ENCODE measurements at regions not wholly inside any gene's neighbourhood (a gene's known extent, or its start where the extent isn't known, plus 50 kb on each side); places are given as distances from the start of the nearest gene placed in this dataset.

DNA sequence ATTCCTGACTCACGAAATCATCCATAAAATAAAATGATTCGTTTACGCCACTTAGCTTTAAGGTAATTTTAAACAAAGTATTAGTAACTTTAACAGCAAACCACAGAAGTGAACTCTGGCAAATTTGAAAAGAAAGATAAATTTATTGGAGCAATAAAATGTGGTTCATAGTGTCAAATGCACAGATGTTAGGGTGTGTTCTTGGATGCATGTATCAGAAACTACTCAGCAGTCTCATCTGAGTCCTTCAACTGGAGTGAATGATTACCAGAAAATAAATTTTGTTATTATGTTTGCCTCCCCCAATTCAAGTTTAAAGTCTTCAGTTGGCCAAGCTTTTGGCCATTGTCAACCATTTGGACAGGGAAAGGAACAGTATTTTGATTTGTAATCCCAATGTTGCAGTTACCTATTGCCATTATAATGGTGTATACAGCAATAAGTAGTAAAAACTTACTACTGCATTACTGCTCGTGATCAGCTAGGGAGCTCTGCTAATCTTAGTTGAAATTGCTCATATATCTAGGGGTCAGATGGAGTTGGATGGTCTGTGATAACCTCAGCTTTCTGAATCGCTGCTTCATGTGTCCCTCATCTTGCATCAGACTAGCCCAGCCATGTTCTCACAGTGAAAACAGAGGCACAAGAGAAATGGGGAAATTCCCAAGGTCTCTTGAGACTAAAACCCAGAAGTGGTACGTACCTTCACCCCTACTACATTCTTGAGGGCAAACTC, 254.6 kb upstream of the KCNIP4 start:
- no peaks in the 10 kb centered on the region for H3F3A ChIP-seq (ENCODE audit: insufficient read depth, low read length)
- H4K20me1 ChIP-seq (ENCODE audit: insufficient read depth, low read length), result no peaks in the 10 kb centered on the region
- H2AFZ ChIP-seq (ENCODE audit: low read length), result no peak overlapping the region
- no peaks in the 10 kb centered on the region for H3K9me3 ChIP-seq (ENCODE audit: low read length)
- TF ChIP-seq, protein P1, sequence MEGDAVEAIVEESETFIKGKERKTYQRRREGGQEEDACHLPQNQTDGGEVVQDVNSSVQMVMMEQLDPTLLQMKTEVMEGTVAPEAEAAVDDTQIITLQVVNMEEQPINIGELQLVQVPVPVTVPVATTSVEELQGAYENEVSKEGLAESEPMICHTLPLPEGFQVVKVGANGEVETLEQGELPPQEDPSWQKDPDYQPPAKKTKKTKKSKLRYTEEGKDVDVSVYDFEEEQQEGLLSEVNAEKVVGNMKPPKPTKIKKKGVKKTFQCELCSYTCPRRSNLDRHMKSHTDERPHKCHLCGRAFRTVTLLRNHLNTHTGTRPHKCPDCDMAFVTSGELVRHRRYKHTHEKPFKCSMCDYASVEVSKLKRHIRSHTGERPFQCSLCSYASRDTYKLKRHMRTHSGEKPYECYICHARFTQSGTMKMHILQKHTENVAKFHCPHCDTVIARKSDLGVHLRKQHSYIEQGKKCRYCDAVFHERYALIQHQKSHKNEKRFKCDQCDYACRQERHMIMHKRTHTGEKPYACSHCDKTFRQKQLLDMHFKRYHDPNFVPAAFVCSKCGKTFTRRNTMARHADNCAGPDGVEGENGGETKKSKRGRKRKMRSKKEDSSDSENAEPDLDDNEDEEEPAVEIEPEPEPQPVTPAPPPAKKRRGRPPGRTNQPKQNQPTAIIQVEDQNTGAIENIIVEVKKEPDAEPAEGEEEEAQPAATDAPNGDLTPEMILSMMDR (IDR thresholded peaks at IDR 0.05; ENCODE audit: low read length), result no peak
- no peak for TF ChIP-seq EZH2 (IDR thresholded peaks at IDR 0.05; ENCODE audit: borderline replicate concordance, low read length)
- no peak overlapping the region for H3K4me3 ChIP-seq (ENCODE audit: low read depth, low read length, poor library complexity, severe bottlenecking)
- H3K4me2 ChIP-seq (ENCODE audit: low read length), result no peak overlapping the region
- H3K79me2 ChIP-seq (ENCODE audit: insufficient read depth, low read length), result no peaks in the 10 kb centered on the region
- no peaks in the 10 kb centered on the region for H3K27me3 ChIP-seq (ENCODE audit: insufficient read depth, low read length)
- no peak overlapping the region for H3K9ac ChIP-seq (ENCODE audit: low read length)
- H3K27ac ChIP-seq (ENCODE audit: low read depth, low read length, poor library complexity, severe bottlenecking), result no peak overlapping the region
- no peaks in the 10 kb centered on the region for H3K9me2 ChIP-seq (ENCODE audit: low read depth, low read length)
- no peaks in the 10 kb centered on the region for H3K4me1 ChIP-seq (ENCODE audit: insufficient read depth, low read length, severe bottlenecking)
- H3K36me3 ChIP-seq (ENCODE audit: insufficient read depth, low read length), result no peaks in the 10 kb centered on the region

GRCh38 chr4:22202246-22202974, 253.8 kb upstream of the KCNIP4 start:
- H3K27me3 ChIP-seq (ENCODE audit: insufficient read depth, low read length), result no peaks in the 10 kb centered on the region
- no peak overlapping the region for H3K27ac ChIP-seq (ENCODE audit: low read depth, low read length, poor library complexity, severe bottlenecking)
- H3K9me2 ChIP-seq (ENCODE audit: low read depth, low read length), result no peaks in the 10 kb centered on the region
- H3K9ac ChIP-seq (ENCODE audit: low read length), result no peak overlapping the region
- no peaks in the 10 kb centered on the region for H3K9me3 ChIP-seq (ENCODE audit: low read length)
- no peaks in the 10 kb centered on the region for H3K4me1 ChIP-seq (ENCODE audit: insufficient read depth, low read length, severe bottlenecking)
- TF ChIP-seq EZH2 (IDR thresholded peaks at IDR 0.05; ENCODE audit: borderline replicate concordance, low read length), result no peak
- TF ChIP-seq, protein P1 (IDR thresholded peaks at IDR 0.05; ENCODE audit: low read length), result no peak
- no peak overlapping the region for H3K4me3 ChIP-seq (ENCODE audit: low read depth, low read length, poor library complexity, severe bottlenecking)
- H3F3A ChIP-seq (ENCODE audit: insufficient read depth, low read length), result no peaks in the 10 kb centered on the region
- no peak overlapping the region for H2AFZ ChIP-seq (ENCODE audit: low read length)
- H3K79me2 ChIP-seq (ENCODE audit: insufficient read depth, low read length), result no peaks in the 10 kb centered on the region
- H3K36me3 ChIP-seq (ENCODE audit: insufficient read depth, low read length), result no peaks in the 10 kb centered on the region
- no peaks in the 10 kb centered on the region for H4K20me1 ChIP-seq (ENCODE audit: insufficient read depth, low read length)
- no peak overlapping the region for H3K4me2 ChIP-seq (ENCODE audit: low read length)

DNA sequence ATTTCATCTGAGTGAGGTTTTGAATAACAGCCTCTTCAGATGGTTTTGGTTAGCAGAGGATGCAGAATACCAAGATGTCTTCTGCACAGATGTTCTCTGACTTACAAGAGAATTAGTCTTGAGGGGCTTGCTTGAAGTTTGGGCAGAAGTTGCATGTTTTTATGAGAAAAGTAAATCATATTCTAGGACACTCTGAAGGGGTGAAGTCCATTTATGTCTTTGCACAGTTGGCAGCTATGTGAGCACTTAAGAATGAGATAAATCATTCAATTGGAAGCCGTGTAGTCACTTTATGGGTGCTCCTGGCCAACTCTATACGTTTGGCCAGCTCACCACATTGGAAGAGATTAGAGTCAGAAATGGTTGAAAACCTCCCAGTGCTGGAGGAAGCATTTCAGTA, 252.7 kb upstream of the KCNIP4 start:
- Histone ChIP-seq H3K9me2 (ENCODE audit: low read depth, low read length) (no peaks in the 10 kb centered on the region), H3K27ac (ENCODE audit: low read depth, low read length, poor library complexity, severe bottlenecking) (no peak overlapping the region), H3K36me3 (ENCODE audit: insufficient read depth, low read length) (no peaks in the 10 kb centered on the region), H3F3A (ENCODE audit: insufficient read depth, low read length) (no peaks in the 10 kb centered on the region), H3K4me3 (ENCODE audit: low read depth, low read length, poor library complexity, severe bottlenecking) (no peak overlapping the region), H4K20me1 (ENCODE audit: insufficient read depth, low read length) (no peaks in the 10 kb centered on the region), H2AFZ (ENCODE audit: low read length) (no peak overlapping the region), H3K9ac (ENCODE audit: low read length) (no peak overlapping the region), H3K79me2 (ENCODE audit: insufficient read depth, low read length) (no peaks in the 10 kb centered on the region), H3K9me3 (ENCODE audit: low read length) (no peaks in the 10 kb centered on the region), H3K27me3 (ENCODE audit: insufficient read depth, low read length) (no peaks in the 10 kb centered on the region), H3K4me2 (ENCODE audit: low read length) (no peak overlapping the region), H3K4me1 (ENCODE audit: insufficient read depth, low read length, severe bottlenecking) (no peaks in the 10 kb centered on the region)
- TF ChIP-seq, protein P1 (IDR thresholded peaks at IDR 0.05; ENCODE audit: low read length), result no peak
- no peak for TF ChIP-seq EZH2 (IDR thresholded peaks at IDR 0.05; ENCODE audit: borderline replicate concordance, low read length)
